ENCODE measurements at regions not wholly inside any gene's neighbourhood (a gene's known extent, or its start where the extent isn't known, plus 50 kb on each side); places are given as distances from the start of the nearest gene placed in this dataset.

- Histone ChIP-seq H2BK20ac (ENCODE audit: low read depth, low read length, poor library complexity, severe bottlenecking) (no peak overlapping the region), H3K4me1 (ENCODE audit: insufficient read depth, low read length) (no peaks in the 10 kb centered on the region), H3T11ph (ENCODE audit: low read length) (no peak overlapping the region), H2BK12ac (ENCODE audit: insufficient read length, low read depth, low read length) (no peak overlapping the region), H3K4me2 (ENCODE audit: insufficient read depth, insufficient read length, low read length) (no peak overlapping the region), H3K27me3 (ENCODE audit: insufficient read depth, low read length) (no peaks in the 10 kb centered on the region), H3K27ac (ENCODE audit: insufficient read length, low read depth, low read length) (no peak overlapping the region), H4K8ac (replicated peaks; ENCODE audit: insufficient read length, low read depth, low read length) (no peak overlapping the region), H3K4ac (ENCODE audit: low read depth, low read length) (no peak overlapping the region), H3K79me1 (ENCODE audit: insufficient read depth, low read depth, low read length, poor library complexity, severe bottlenecking) (no peaks in the 10 kb centered on the region), H3K23me2 (ENCODE audit: insufficient read length, low read depth, low read length, poor library complexity, severe bottlenecking) (no peaks in the 10 kb centered on the region), H2BK120ac (ENCODE audit: low read depth, low read length, poor library complexity, severe bottlenecking) (no peak overlapping the region), H4K91ac (ENCODE audit: insufficient read length, low read depth, low read length) (no peak overlapping the region), H3K9me3 (ENCODE audit: control insufficient read depth, low read depth, low read length) (no peaks in the 10 kb centered on the region), H4K5ac (ENCODE audit: insufficient read length, low read depth, low read length) (no peak overlapping the region), H2BK15ac (ENCODE audit: low read depth, low read length) (no peak overlapping the region), H2AFZ (ENCODE audit: low read length) (no peak overlapping the region), H3K18ac (ENCODE audit: insufficient read length, low read depth, low read length) (no peak overlapping the region), H4K20me1 (ENCODE audit: control insufficient read depth, insufficient read depth, insufficient read length) (no peaks in the 10 kb centered on the region), H3K56ac (ENCODE audit: insufficient read length, low read depth, low read length) (no peak overlapping the region), H2BK5ac (ENCODE audit: insufficient read length, low read length) (no peak overlapping the region), H2AK5ac (ENCODE audit: insufficient read length, low read length) (no peak overlapping the region), H3K14ac (ENCODE audit: insufficient read depth, low read length) (no peak overlapping the region), H3K23ac (ENCODE audit: insufficient read length, low read depth, low read length) (no peak overlapping the region), H3K79me2 (ENCODE audit: insufficient read depth, low read length) (no peaks in the 10 kb centered on the region), H3K9ac (ENCODE audit: extremely low read depth, insufficient read length, low read length) (no peak overlapping the region)
- TF ChIP-seq CTCF (conservative IDR thresholded peaks at IDR 0.05), result no peak
- Mint-ChIP-seq H3K9me3 (no peaks in the 10 kb centered on the region), H3K27me3 (ENCODE audit: low read depth) (no peaks in the 10 kb centered on the region), H3K27ac (no peak overlapping the region), H3K4me3 (no peak overlapping the region), H3K36me3 (ENCODE audit: insufficient read depth in 1 of 3, low read depth in 3 of 3) (no peaks in the 10 kb centered on the region), H3K4me1 (no peaks in the 10 kb centered on the region)
- no peak for DNase-seq
Observed at GRCh38 chr5:27578279-27578678, 539.9 kb upstream of the CDH9 start.

Measured in H9 (cell line).